HCT116 (cell line): ENCODE measurements at regions not wholly inside any gene's neighbourhood (a gene's known extent, or its start where the extent isn't known, plus 50 kb on each side); places are given as distances from the start of the nearest gene placed in this dataset.

Experiments
- ATF3 ChIP-seq: IDR thresholded peaks from 2 replicates; pipeline ENCODE4 v1.6.1; 2012
- CTCF ChIP-seq, 3 experiments: fragments of 200-600 bp in 1 of 3; sonication (generic) in 1 of 3; IDR thresholded peaks in 2 of 3; conservative IDR thresholded peaks in 1 of 3; 2 replicates each; pipeline ENCODE4 v1.5.1; 2012 to 2017; ENCODE audit warnings: low read depth in 2 of 3, low read length in 2 of 3, antibody characterized with exemption in 1 of 3, borderline replicate concordance in 1 of 3, control low read depth in 1 of 3, mild to moderate bottlenecking in 1 of 3, mixed read lengths in 1 of 3, mixed run types in 1 of 3, moderate library complexity in 1 of 3; ENCODE audit not compliant: insufficient read depth in 1 of 3
- EZH2 ChIP-seq: fragments of 200-600 bp; sonication (generic); IDR thresholded peaks from 2 replicates; pipeline ENCODE4 v1.6.1; 2017; ENCODE audit warnings: antibody characterized with exemption, mixed run types
- MAX ChIP-seq: IDR thresholded peaks from 2 replicates; pipeline ENCODE4 v1.6.1; 2012
- POLR2AphosphoS5 ChIP-seq: IDR thresholded peaks from 2 replicates; pipeline ENCODE4 v1.6.1; 2011; ENCODE audit warnings: mild to moderate bottlenecking, low read depth, low read length, moderate library complexity
- SP1 ChIP-seq: IDR thresholded peaks from 2 replicates; pipeline ENCODE4 v1.6.1; 2012; ENCODE audit warnings: low read depth

- no peak for TF ChIP-seq MAX
- no peak for TF ChIP-seq EZH2
- TF ChIP-seq ATF3, result no peak
- TF ChIP-seq SP1, result no peak
- TF ChIP-seq CTCF (IDR thresholded peaks at IDR 0.05 in 2 of 3, conservative IDR thresholded peaks at IDR 0.05 in 1 of 3; ENCODE audit: borderline replicate concordance in 1 of 3, insufficient read depth in 1 of 3, low read depth in 2 of 3, low read length in 2 of 3), result no peak
- no peak for TF ChIP-seq POLR2AphosphoS5
Measured at GRCh38 chrX:9311421-9312160, 153.3 kb upstream of the TBL1X start.
